ENCODE measurements at regions not wholly inside any gene's neighbourhood (a gene's known extent, or its start where the extent isn't known, plus 50 kb on each side); places are given as distances from the start of the nearest gene placed in this dataset.

- H3K27me3 ChIP-seq = no peaks in the 10 kb centered on the region
- TF ChIP-seq EP300 (IDR thresholded peaks at IDR 0.05) (no peak), POLR2AphosphoS5 (IDR thresholded peaks at IDR 0.05) (no peak), CTCF (IDR thresholded peaks at IDR 0.05) (no peak), POLR2A (IDR thresholded peaks at IDR 0.05) (no peak)
- H3K4me1 ChIP-seq = no peaks in the 10 kb centered on the region
- no peak for DNase-seq
- no peaks in the 10 kb centered on the region for H3K9me3 ChIP-seq
- no peak overlapping the region for H3K4me3 ChIP-seq
- WGBS, 2 donors = 62 to 76% methylated on average over 2 of the region's 2 CpGs
- H3K36me3 ChIP-seq = no peaks in the 10 kb centered on the region
- intact Hi-C loops (cut with DNase I) = no loop called here
- no peak overlapping the region for H3K27ac ChIP-seq
Measured at GRCh38 chr13:90896002-90896401, 451.5 kb upstream of the MIR17HG start.

GRCh38 chr13:90898811-90899210, 448.7 kb upstream of the MIR17HG start:
- intact Hi-C loops (cut with DNase I) = no loop called here
- 81 to 89% methylated on average over 1 of the region's 1 CpG for WGBS, 2 donors
- H3K27ac ChIP-seq = no peak overlapping the region
- H3K4me3 ChIP-seq = no peak overlapping the region
- TF ChIP-seq POLR2A (IDR thresholded peaks at IDR 0.05) (no peak), EP300 (IDR thresholded peaks at IDR 0.05) (no peak), POLR2AphosphoS5 (IDR thresholded peaks at IDR 0.05) (no peak), CTCF (IDR thresholded peaks at IDR 0.05) (no peak)
- H3K36me3 ChIP-seq = no peaks in the 10 kb centered on the region
- no peaks in the 10 kb centered on the region for H3K27me3 ChIP-seq
- no peaks in the 10 kb centered on the region for H3K9me3 ChIP-seq
- no peak for DNase-seq
- H3K4me1 ChIP-seq = no peaks in the 10 kb centered on the region

- intact Hi-C loops (cut with DNase I) = no loop called here
- TF ChIP-seq CTCF (IDR thresholded peaks at IDR 0.05) (no peak), EP300 (IDR thresholded peaks at IDR 0.05) (no peak), POLR2AphosphoS5 (IDR thresholded peaks at IDR 0.05) (no peak), POLR2A (IDR thresholded peaks at IDR 0.05) (no peak)
Measured at GRCh38 chr13:90899416-90899815, 448.1 kb upstream of the MIR17HG start.

GRCh38 chr13:90902255-90902654, 445.2 kb upstream of the MIR17HG start:
- Histone ChIP-seq H3K27me3 (no peaks in the 10 kb centered on the region), H3K4me1 (no peaks in the 10 kb centered on the region), H3K4me3 (no peak overlapping the region), H3K9me3 (no peaks in the 10 kb centered on the region), H3K36me3 (no peaks in the 10 kb centered on the region), H3K27ac (no peak overlapping the region)
- intact Hi-C loops (cut with DNase I) = no loop called here
- WGBS, 2 donors = 63 to 78% methylated on average over 2 of the region's 2 CpGs
- no peak for DNase-seq
- no peak for TF ChIP-seq CTCF (IDR thresholded peaks at IDR 0.05)
- TF ChIP-seq POLR2A (IDR thresholded peaks at IDR 0.05) = no peak
- no peak for TF ChIP-seq EP300 (IDR thresholded peaks at IDR 0.05)
- no peak for TF ChIP-seq POLR2AphosphoS5 (IDR thresholded peaks at IDR 0.05)

More at GRCh38 chr13:90899416-90899815, 448.1 kb upstream of the MIR17HG start:
- Histone ChIP-seq H3K9me3 (no peaks in the 10 kb centered on the region), H3K36me3 (no peaks in the 10 kb centered on the region), H3K4me3 (no peak overlapping the region), H3K27me3 (no peaks in the 10 kb centered on the region), H3K27ac (no peak overlapping the region), H3K4me1 (no peaks in the 10 kb centered on the region)
- WGBS, 2 donors = 14 to 57% methylated on average over 1 of the region's 1 CpG
- DNase-seq = no peak

GRCh38 chr13:90906554-90906953, 440.9 kb upstream of the MIR17HG start:
- Histone ChIP-seq H3K27ac (no peak overlapping the region), H3K36me3 (no peaks in the 10 kb centered on the region), H3K4me3 (no peak overlapping the region), H3K4me1 (no peaks in the 10 kb centered on the region), H3K9me3 (no peaks in the 10 kb centered on the region), H3K27me3 (no peaks in the 10 kb centered on the region)
- intact Hi-C loops (cut with DNase I) = no loop called here
- no peak for TF ChIP-seq POLR2A (IDR thresholded peaks at IDR 0.05)
- no peak for TF ChIP-seq CTCF (IDR thresholded peaks at IDR 0.05)
- no peak for TF ChIP-seq EP300 (IDR thresholded peaks at IDR 0.05)
- TF ChIP-seq POLR2AphosphoS5 (IDR thresholded peaks at IDR 0.05) = no peak
- DNase-seq = no peak
- WGBS, 2 donors = 90 to 97% methylated on average over 1 of the region's 1 CpG

Measured in sigmoid colon (tissue), 6 donors.